ENCODE measurements at regions not wholly inside any gene's neighbourhood (a gene's known extent, or its start where the extent isn't known, plus 50 kb on each side); places are given as distances from the start of the nearest gene placed in this dataset.

DNA sequence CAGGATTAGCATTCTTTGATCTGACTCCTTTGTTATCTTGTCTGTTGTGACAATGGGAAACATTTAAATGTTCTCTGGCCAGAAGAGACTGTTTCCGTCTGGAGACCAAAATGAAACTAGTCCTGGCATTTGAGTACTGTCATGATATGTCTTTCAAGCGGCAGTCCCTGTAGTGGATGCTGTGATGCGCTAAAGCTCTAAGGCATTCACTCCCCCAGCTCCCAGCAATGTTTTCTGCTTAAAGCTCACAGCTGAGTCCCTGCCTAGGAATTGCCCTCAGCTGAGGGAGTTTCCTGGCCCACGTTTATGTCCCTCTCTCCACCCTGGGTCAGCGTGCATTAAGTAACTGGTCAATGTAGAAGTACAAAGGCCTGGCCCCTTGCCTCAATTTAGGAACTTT, 109.4 kb downstream of the UCHL5 start:
- DNase-seq, result no peak
- no peak for ATAC-seq

DNA sequence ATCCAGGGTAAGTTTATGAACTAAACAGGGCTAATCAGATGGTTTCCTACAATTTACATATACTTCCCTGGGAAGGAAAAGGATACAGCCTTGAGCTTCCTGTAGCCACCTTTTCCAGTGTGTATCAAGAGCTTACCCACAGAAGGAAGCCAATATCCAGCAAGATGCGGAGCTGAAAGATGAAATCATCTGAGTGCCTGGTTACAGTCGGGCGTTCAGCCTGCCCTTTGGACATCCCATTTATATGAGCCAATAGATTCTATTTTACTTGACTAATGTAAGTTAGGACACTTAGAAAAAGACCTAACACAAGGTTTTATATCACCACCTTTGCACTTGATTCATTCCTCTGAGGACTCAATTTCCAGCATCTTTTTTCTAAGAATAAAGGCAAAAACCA, 108.2 kb downstream of the UCHL5 start:
- ATAC-seq, result no peak

DNA sequence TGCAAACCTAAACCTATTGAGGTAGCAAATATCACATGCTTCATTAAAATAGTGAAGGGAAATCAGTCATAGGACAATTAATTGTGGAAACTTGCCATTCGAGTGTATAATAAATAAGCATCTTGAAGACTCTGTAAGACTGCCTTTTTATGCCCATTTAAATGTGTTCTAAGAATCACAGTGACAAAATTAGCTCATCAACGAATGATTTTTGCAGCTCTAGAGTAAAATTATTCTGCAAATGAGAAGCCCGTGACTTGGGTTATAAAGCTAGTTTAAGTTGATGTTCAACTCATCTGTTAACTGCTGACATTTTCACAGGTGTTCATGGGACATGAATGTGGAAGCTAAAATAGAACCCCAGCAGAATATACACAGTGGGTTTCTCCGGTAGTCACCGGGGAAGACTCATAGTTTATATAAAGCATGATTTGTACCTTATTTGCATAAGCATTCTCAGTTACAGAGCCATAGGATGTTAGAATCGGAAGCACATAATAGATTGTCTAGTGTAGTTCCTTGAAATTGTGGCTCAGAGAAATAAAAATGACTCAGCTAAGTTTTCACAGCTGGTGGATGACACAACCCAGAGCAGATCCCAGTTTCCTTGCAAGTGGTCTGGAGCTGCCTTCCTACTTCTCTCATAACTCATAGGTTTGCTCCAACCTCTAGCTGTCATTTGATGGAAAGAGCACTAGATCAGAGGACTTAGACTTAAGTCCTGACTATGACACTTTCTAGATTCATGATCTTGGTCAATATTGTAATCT, 107.3 kb downstream of the UCHL5 start:
- no peak for ATAC-seq
- DNase-seq, result no peak

More for the DNA sequence above, 108.2 kb downstream of the UCHL5 start:
- DNase-seq, result no peak

DNA sequence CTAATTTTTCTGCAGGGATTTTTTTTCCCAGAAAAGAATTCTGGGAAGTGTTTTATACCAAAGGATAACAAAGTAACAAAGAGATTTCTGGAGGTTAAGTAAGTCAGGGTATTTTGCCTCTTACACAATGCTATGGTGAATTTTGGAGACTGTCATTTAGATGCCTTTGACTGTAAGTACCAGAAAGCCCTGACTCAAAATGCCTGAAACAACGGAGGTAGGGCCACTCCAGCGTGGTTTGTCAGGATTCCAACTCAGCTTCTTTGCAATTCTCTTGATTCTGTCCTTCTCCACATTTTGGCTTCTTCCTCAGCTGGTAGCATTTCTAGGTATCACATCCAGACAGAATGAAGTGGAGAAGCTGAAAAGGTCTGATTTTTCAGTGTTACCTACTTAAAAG, 106.5 kb downstream of the UCHL5 start:
- DNase-seq, result no peak
- ATAC-seq, result no peak

DNA sequence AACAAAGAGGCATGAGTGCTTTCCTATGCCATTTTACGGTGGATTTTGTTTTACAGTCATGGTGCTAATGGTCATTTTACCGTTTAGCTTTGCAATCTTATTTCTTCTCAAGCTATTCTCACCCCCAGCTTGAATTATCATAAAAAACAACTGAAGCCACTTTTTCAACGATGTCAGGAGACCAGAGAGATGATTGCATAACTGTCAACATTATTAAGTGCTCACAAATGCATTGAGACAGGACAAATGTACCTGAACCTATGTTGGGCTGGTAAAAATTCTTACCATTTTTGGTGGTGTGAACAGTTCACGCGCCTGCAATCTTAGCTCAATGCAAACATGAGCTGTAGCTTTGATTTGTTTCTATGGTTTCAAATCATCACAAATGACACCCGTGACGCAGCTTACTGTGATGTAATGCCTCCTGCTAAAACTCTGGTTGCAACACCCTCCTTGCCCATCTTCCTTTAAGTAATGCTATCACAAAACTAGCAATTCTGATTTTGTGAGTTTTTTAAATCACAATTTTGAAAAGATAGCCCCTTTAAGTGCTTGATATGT, 104.4 kb downstream of the UCHL5 start:
- DNase-seq, result no peak
- no peak for ATAC-seq

DNA sequence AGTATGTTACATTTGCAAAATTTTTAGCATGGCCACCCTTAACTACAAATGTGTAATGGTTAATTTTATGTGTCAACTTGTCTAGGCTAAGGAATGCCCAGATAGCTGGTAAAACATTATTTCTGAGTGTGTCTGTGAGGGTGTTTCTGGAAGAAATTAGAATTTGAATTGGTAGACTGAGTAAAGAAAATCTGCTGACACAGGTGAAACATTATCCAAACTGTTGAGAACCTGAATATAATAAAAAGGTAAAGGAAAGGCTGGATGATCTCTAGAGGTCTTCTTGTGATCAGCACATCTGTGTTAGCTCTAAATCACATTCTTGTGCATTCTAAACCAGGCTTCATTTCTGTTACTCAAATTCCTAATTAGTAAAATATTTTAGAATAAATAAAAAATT, 100.8 kb downstream of the UCHL5 start:
- no peak for DNase-seq

DNA sequence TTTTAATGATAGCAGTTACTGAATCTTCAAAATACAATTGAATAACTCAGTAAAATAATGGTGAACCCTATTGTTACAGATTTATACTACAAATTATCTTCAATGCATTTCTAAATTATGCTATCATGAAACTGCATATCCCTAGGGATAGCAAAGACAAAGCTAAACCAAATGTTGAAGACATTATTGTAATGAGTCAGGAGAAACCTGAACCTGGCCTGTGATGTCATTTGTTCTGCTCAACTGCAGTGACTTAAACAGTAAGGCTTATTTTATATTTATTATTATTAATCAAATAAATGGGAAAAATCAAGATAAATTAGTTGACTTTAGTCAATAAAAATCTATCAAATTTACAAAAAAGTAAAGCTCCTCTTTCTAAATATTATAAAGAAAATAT, 100.3 kb downstream of the UCHL5 start:
- DNase-seq (no peak), ATAC-seq (no peak)

More for the DNA sequence above, 100.8 kb downstream of the UCHL5 start:
- no peak for ATAC-seq

DNA sequence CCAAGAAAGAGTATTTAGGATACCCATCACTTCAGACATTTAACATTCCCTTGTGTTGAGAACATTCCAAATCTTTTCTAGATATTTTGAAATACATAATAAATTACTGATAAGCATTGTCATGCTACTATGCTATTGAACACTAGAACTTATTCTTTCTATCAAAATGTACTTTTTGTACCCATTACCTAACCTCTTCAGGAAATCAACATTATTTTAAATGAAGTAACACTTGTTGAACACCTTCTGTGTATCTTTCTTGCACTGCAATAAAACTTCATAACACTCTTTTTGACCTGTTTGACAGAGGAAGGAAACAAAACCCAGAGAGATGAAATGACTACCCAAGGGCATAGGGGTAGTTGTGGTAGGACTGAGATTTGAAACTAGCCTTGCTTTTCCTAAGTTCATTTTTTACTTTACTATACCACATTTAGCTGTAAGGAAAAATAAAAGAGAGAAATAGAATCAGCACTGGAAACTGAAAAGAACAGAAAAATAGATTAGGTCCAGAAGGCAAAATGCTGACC, 99.4 kb downstream of the UCHL5 start:
- DNase-seq (no peak), ATAC-seq (no peak)
